SHP77 (cell line): ENCODE measurements at regions not wholly inside any gene's neighbourhood (a gene's known extent, or its start where the extent isn't known, plus 50 kb on each side); places are given as distances from the start of the nearest gene placed in this dataset.
"Not testable (repeated sequence)": the region's sequence is repeated elsewhere in the genome, so short reads cannot be mapped to it uniquely, and the experiment has no call there.

ENCODE experiments used
- DNase-seq, 2 experiments: peaks; one replicate each; lab custom pipeline; 2025; lab: John Stamatoyannopoulos, UW

GRCh38 chr11:37322333-37323194 lies 724.5 kb upstream of the RAG2 start:
- no peak for DNase-seq

- DNase-seq = no peak
Measured at GRCh38 chr11:37320921-37321320, 722.9 kb upstream of the RAG2 start.

DNA sequence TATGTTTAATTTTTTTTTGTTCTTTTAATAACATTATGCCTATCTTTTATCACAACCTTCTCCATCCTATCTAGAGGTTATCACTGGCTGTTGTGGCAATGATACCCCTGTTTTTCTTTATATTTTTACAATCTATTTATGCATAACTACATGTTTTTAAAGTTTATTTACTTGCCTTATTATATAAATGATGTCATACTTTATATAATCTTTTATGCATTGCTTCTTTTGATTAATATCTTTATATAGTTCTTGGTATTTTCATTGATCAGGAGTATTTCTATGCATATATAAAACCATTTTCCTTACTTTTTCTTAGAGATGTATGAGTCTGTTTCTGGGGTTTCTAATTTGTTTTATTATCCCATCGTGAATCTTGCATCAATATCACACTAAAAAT lies 719.8 kb upstream of the RAG2 start:
- no peak for DNase-seq

DNA sequence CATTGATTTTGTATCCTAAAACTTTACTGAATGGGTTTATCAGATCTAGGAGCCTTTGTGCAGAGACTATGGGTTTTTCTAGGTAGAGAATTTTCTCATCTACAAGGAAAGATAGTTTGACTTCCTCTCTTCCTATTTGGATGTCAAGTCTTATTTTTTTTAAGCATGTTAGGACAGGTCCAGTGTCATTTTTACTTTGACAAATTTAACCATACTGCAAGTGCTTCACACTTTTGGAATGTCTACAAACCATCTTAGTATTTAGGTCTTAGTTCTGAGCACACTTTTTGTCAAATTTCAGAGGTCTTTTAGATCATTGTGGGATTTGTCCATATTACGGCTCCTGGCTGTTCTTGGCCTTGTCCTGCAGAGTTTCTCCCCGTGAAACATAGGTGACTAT lies 715.2 kb upstream of the RAG2 start:
- no peak for DNase-seq

GRCh38 chr11:37306563-37306962 lies 708.5 kb upstream of the RAG2 start:
- DNase-seq = no peak

DNA sequence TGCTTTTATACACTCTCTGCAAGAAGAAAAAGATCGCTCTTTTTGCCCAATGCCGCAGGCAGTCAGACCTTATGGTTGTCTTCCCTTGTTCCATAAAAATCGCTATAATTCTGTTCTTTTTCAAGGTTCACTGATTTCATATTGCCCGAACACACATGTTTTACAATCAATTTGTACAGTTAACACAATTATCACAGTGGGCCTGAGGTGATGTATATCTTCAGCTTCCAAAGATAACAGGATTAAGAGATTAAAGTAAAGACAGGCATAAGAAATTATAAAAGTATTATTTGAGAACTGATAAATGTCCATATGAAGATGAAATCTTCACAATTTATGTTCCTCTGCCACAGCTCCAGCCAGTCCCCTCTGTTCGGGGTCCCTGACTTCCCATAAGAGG lies 703.4 kb upstream of the RAG2 start:
- DNase-seq = not testable (repeated sequence)

DNA sequence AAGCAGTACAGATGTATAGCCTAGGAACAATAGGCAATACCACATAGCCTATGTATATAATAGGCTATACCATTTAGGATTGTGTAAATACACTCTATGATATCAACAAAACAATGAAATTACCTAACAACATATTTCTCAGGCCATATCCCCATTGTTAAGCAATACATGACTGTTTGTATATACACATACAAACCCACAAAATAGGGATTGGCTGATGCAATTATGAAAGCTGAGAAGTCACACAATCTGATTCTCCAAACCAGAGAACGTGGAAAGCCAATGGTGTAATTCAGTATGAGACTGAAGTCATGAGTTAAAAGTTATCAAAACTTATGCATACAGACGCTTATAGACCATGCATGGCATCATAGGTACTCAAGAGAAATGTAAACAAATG lies 700.1 kb upstream of the RAG2 start:
- DNase-seq = no peak

GRCh38 chr11:37286890-37287289 lies 688.9 kb upstream of the RAG2 start:
- DNase-seq = no peak

GRCh38 chr11:37282367-37282766 lies 684.3 kb upstream of the RAG2 start:
- DNase-seq = no peak

DNA sequence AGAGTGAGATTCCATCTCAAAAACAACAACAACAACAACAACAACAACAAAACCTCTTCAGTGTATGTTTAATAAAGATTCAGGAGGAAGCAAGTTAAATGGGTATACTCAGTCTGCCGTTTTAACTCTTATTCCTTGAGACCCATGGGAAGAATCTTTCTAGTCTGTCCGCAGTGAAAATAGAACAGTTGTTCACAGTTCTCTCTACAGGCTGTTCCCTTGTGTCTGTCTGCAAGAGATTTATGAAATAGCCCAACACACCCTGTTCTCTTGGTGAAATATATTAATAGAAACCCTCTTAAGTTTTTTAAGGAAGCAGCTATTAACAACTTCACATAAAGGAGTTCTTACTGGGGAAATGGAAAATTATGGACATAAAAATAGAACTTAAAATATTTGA lies 682.2 kb upstream of the RAG2 start:
- no peak for DNase-seq

- DNase-seq = no peak
Measured at GRCh38 chr11:37277896-37278465, 679.9 kb upstream of the RAG2 start.

- no peak for DNase-seq
Measured at GRCh38 chr11:37264783-37265182, 666.7 kb upstream of the RAG2 start.

GRCh38 chr11:37264060-37264459 lies 666.0 kb upstream of the RAG2 start:
- DNase-seq = no peak

DNA sequence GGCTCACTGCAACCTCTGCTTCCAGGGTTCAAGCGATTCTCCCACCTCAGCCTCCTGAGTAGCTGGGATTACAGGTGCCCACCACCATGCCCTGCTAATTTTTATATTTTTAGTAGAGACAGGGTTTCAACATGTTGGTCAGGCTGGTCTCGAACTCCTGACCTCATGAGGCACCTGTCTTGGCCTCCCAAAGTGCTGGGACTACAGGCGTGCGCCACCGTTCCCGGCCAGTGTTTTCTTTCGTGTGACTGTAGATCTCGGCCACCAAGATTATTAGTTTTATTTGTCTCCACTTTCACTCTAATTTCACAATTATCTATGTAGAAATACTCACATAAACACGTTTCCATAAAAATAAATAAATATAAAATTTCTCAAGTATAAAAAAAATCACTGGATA lies 665.4 kb upstream of the RAG2 start:
- DNase-seq = not testable (repeated sequence)

DNA sequence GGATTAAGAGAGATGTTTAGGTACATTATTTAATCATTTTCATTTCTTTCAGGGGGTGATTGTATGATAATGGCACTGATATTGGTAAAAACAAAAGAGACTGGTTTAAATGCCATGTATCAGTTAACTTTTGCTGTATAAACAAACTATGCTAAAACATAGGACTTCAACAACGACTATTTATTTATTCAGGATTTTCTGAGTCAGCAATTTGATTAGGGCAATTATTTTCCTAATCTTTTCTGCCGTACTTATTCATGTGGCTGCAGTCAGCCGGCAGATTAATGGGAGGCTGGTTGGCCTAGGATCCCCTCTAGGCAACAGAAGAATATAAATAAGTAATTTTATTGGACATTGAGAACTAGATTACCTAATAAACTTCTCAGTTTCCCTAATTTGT lies 661.7 kb upstream of the RAG2 start:
- no peak for DNase-seq

DNA sequence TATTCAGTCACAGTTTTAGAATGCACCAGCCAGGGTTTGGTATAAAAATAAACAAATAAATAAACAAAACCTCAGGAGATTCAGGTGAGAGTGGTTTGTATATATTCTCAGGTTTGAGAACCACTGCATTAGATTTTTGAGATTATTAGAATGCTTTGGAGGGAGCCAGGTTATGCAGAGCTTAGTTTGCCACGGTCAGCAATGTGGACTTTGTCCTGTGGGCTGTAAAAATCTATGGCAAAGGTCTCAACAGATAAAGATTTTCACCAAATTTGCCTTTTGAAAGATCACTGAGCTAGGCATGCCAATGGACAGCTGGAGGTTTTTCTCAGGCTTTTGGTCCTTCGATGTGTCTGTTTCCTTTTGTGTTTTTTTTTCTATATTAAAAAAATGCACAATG lies 650.1 kb upstream of the RAG2 start:
- no peak for DNase-seq

- not testable (repeated sequence) for DNase-seq
Measured at GRCh38 chr11:37246092-37246491, 648.1 kb upstream of the RAG2 start.

DNA sequence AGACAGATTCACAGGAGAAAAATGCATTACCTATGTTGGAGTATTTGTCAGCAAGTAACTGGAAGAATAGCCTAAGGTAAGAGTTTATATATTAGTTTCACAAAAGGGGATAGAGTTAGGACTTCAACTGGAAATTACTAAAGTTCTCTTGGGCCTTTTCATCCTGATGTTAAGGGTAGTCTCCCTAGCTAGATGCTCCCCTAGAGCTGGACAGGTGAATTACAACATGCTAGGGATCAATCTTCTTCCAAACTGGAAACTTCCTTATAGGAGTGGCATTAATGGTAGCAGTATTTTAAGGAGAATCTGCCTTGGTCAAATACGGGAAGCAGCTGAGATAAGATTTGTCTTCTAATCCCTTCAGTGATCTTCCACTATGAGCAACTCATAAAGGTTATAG lies 632.8 kb upstream of the RAG2 start:
- DNase-seq = no peak

GRCh38 chr11:37223962-37224361 lies 625.9 kb upstream of the RAG2 start:
- no peak for DNase-seq

DNA sequence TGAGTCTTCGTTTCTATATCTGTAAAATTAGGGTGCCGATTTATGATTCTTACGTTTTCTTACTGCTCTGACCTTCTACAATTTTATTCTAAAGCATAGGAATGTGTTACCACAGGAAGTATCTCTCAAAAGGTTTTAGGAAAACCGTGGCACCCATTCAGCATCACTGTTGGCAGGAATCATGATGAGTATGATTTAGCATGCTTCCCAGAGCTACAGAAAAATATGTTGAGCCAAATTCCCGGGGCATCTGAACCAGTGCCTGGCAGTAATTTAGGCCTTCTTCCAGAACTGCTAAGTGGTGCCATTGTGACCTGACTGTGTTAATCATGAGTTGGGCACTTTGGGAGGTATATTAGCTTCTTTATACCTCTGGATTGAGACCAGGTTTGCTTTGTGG lies 605.0 kb upstream of the RAG2 start:
- DNase-seq = no peak

DNA sequence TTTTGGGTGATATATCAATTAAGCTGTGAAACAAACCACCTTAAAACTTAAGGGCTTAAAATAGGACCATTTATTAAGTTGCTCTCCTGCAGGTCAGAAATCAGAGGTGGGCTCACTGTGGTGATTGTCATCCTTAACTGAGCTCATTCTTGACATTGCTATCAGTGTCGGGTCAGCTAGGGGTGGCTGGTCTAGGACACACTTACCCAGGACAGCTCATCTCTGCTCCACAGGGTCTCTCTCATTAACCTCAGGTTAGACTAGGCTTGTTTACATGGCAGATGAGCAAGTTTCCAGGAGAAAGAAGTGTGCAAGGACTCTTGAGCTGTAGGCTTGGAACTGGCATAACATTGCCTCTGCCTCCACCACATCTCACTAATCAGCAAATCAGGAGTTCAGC lies 601.0 kb upstream of the RAG2 start:
- DNase-seq = no peak

DNA sequence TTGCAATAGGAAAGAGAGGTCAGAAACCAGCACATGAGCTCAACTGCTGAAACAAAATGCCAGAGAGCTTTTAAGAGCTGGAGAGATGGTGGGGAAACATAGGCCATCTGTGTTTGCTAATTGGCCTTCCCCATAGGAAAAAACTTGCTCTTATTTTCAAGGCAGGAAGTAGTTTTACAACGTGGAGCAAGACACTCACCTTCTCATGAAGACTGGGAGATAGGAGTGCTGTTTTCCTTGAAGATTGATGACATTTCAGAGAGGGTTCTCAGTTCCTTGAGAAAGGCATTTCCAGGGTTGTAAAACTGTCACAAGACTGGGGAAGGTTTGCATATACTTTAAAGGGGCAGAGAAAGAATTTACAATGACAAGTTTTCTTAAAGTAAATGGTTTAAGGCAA lies 586.3 kb upstream of the RAG2 start:
- no peak for DNase-seq

DNA sequence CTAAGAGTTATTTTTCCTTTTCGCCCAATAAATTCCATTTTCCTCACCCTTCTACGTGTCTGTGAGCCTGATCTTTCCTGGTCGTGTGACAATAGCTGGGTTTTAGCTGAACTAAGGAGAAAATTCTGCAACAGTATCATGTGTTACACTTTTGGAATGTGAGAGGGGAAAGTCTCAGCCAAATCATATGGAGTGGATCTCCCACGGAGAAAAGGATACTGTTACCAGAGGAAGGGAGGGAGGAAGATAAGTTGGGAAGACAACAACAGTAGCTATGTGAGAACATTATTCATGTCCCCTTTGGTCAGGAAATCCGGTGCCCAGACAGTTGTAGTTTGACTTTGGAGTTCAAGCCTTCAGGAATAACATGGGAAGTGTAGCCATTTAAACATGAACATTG lies 584.0 kb upstream of the RAG2 start:
- DNase-seq = no peak

DNA sequence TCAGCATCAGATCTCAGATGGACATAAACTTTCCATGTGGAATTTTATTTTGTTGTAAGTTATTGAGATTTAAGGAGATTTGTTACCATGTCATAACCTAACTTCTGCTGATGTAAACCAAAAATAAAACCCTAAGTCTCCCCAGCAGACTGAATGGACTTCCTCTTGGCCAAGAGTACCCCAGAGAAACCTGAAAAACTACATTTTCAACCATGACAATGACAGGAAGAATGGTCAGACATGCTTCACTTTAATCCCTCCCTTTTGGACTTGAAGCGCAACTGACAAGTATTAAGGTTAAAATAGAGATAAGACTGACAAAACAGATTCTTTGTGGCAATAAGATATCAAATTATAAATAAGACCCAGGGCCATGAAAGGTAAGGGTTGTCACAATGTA lies 579.7 kb upstream of the RAG2 start:
- no peak for DNase-seq
